ENCODE measurements at regions not wholly inside any gene's neighbourhood (a gene's known extent, or its start where the extent isn't known, plus 50 kb on each side); places are given as distances from the start of the nearest gene placed in this dataset.

DNA sequence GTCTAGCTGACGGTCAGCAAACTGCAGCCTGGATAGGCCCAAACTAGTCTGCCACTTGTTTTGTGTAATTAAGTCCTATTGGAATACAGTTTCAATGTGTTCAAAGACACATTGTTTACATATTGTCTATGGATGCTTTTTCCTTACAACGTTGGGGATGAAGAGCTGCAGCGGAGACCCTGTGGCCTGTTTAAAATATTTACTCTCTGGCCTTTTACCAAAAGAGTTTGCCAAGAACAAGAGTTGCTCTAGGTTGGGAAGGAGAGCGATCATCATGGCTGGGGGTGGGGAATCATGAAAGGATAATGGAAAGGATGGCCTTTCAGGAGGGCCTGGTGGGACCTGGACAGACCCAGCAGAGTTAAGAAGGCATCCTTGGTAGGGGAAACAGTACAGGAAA lies 274.9 kb upstream of the ZFHX3 start:
- H3K27me3 ChIP-seq (ENCODE audit: control insufficient read depth, insufficient read depth, low read length), result no peaks in the 10 kb centered on the region
- TF ChIP-seq, protein P1, sequence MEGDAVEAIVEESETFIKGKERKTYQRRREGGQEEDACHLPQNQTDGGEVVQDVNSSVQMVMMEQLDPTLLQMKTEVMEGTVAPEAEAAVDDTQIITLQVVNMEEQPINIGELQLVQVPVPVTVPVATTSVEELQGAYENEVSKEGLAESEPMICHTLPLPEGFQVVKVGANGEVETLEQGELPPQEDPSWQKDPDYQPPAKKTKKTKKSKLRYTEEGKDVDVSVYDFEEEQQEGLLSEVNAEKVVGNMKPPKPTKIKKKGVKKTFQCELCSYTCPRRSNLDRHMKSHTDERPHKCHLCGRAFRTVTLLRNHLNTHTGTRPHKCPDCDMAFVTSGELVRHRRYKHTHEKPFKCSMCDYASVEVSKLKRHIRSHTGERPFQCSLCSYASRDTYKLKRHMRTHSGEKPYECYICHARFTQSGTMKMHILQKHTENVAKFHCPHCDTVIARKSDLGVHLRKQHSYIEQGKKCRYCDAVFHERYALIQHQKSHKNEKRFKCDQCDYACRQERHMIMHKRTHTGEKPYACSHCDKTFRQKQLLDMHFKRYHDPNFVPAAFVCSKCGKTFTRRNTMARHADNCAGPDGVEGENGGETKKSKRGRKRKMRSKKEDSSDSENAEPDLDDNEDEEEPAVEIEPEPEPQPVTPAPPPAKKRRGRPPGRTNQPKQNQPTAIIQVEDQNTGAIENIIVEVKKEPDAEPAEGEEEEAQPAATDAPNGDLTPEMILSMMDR (IDR thresholded peaks at IDR 0.05; ENCODE audit: insufficient read depth, low read length, severe bottlenecking), result no peak
- DNase-seq (ENCODE audit: low read depth), result no peak
- H3K4me3 ChIP-seq (ENCODE audit: low read depth, low read length), result no peak overlapping the region
- FAIRE-seq, result no peak
- H3K36me3 ChIP-seq (ENCODE audit: control insufficient read depth, insufficient read depth, low read length), result no peaks in the 10 kb centered on the region

DNA sequence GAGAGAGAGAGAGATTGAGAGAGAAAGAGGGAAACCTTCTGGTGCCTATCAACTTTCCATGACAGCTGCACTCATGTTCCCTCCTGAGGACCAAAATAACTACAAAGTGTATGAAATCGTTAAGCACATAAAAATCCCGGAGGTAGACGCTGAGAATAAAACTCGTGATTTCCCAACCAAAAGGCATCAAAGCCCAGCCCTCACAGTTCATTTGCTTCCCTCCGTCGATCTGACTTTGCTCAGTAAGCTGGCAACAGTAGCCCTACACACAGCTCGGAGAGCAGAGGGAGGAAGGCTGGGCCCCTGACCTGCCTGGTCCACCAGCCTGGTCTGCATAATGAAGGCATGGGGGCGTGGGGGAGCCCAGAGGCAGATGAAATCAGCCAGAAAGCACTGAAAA lies 273.9 kb upstream of the ZFHX3 start:
- TF ChIP-seq, protein P1 (IDR thresholded peaks at IDR 0.05; ENCODE audit: insufficient read depth, low read length, severe bottlenecking), result no peak
- no peak for FAIRE-seq
- H3K36me3 ChIP-seq (ENCODE audit: control insufficient read depth, insufficient read depth, low read length), result no peaks in the 10 kb centered on the region
- H3K4me3 ChIP-seq (ENCODE audit: low read depth, low read length), result no peak overlapping the region
- H3K27me3 ChIP-seq (ENCODE audit: control insufficient read depth, insufficient read depth, low read length), result no peaks in the 10 kb centered on the region
- DNase-seq (ENCODE audit: low read depth), result no peak

DNA sequence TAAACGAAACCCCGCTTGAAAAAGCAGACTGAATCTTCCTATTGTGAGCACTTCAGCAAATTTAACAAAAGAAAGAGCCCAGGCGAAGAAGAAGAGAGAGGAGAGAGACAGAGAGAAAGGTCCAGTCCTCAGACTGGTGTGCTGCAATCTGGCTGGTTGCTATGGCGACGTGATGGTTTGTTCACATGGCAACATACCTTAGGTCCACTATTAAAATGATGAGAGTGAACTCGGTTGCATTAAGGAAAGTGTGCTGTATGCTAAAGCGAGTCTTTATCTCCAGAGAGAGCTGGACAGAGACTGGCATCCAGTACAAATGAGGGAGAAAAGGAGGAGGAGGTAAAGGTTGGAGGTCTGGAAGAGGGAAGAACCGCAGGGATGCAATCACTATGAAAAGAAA lies 271.8 kb upstream of the ZFHX3 start:
- H3K27me3 ChIP-seq (ENCODE audit: control insufficient read depth, insufficient read depth, low read length), result no peaks in the 10 kb centered on the region
- H3K4me3 ChIP-seq (ENCODE audit: low read depth, low read length), result no peak overlapping the region
- DNase-seq (ENCODE audit: low read depth) (no peak), FAIRE-seq (peak; percentile 23)
- H3K36me3 ChIP-seq (ENCODE audit: control insufficient read depth, insufficient read depth, low read length), result no peaks in the 10 kb centered on the region
- TF ChIP-seq, protein P1 (IDR thresholded peaks at IDR 0.05; ENCODE audit: insufficient read depth, low read length, severe bottlenecking), result no peak

DNA sequence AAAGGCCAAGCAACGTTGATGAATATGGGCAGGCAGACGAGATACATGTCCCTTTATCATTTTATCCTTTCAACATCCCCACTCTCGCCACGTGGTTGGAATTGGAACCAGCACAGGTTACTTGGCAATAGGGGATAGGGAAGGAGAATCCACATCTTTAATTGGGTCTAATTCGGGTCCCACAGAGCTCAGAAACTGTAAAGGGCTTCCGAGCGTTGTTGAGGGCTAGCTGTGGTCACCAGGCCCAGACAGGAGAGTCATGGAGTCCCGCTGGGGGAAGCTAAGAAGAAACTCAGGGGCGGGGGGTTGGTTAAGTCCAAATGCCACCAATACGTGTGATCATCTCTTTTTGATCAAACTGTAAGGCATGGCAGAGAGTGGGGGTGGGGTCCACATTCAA lies 271.3 kb upstream of the ZFHX3 start:
- no peak overlapping the region for H3K4me3 ChIP-seq (ENCODE audit: low read depth, low read length)
- DNase-seq (ENCODE audit: low read depth) (no peak), FAIRE-seq (no peak)
- no peaks in the 10 kb centered on the region for H3K36me3 ChIP-seq (ENCODE audit: control insufficient read depth, insufficient read depth, low read length)
- H3K27me3 ChIP-seq (ENCODE audit: control insufficient read depth, insufficient read depth, low read length), result no peaks in the 10 kb centered on the region
- TF ChIP-seq, protein P1 (IDR thresholded peaks at IDR 0.05; ENCODE audit: insufficient read depth, low read length, severe bottlenecking), result no peak

DNA sequence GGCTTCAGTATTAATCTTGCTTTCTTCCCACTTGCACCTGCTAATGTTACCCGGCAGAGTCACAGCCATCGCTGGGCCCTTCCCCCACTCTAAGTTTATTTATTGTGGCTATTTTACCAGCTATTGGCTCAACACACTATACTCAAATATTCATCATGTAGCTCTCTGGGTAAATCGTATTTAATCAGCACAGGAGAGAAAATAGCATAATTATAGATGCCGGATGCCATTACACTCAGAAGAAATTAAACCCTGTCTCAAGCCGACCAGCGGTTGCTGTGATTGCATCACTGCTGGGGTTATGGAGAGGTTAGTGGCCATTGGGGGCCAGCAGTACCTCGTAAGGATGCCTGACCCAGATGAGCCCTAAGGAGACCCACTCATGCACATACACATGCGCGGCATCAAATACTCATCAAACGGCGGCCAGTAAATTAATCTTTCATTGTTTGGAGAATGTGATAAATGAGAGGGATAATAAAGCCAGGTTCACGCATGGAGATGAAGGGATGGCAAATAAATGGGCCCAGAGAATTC lies 269.5 kb upstream of the ZFHX3 start:
- no peak for FAIRE-seq

DNA sequence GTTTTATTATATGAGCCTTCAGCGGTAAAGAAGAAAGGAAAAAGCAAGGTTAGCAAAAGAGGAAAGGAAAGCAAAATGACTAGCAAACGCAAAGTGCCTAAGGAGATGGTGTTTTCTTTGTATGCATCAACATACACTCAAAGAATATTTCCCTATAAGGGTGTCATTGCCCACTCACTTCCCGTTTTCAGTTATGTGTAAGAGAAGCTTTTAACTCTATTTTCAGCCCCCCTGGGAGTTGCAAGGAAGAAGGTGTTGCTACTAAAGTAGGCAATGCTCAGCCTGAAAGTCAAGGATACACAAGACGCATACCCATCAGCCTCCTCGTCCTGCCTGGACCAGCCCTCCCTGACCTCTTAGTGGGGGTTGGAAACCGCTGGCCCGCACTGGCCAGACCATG lies 267.7 kb upstream of the ZFHX3 start:
- FAIRE-seq, result no peak
- Histone ChIP-seq H3K36me3 (ENCODE audit: control insufficient read depth, insufficient read depth, low read length) (no peaks in the 10 kb centered on the region), H3K27me3 (ENCODE audit: control insufficient read depth, insufficient read depth, low read length) (no peaks in the 10 kb centered on the region), H3K4me3 (ENCODE audit: low read depth, low read length) (no peak overlapping the region)
- DNase-seq (ENCODE audit: low read depth), result no peak
- TF ChIP-seq, protein P1 (IDR thresholded peaks at IDR 0.05; ENCODE audit: insufficient read depth, low read length, severe bottlenecking), result no peak

More for the DNA sequence above, 269.5 kb upstream of the ZFHX3 start:
- H3K4me3 ChIP-seq (ENCODE audit: low read depth, low read length), result no peak overlapping the region
- H3K27me3 ChIP-seq (ENCODE audit: control insufficient read depth, insufficient read depth, low read length), result no peaks in the 10 kb centered on the region
- TF ChIP-seq, protein P1 (IDR thresholded peaks at IDR 0.05; ENCODE audit: insufficient read depth, low read length, severe bottlenecking), result no peak
- no peak for DNase-seq (ENCODE audit: low read depth)
- no peaks in the 10 kb centered on the region for H3K36me3 ChIP-seq (ENCODE audit: control insufficient read depth, insufficient read depth, low read length)
